Fibroblast of lung (primary cell): ENCODE measurements at regions not wholly inside any gene's neighbourhood (a gene's known extent, or its start where the extent isn't known, plus 50 kb on each side); places are given as distances from the start of the nearest gene placed in this dataset.

ENCODE experiments used
- EZH2 ChIP-seq: IDR thresholded peaks from 2 replicates; pipeline ENCODE4 v1.5.1; 2012; ENCODE audit warnings: low read length, control low read depth, mild to moderate bottlenecking; ENCODE audit errors: missing control alignments
- TF ChIP-seq, protein P1 (sequence below), 2 donors: IDR thresholded peaks in 1 of 2; conservative IDR thresholded peaks in 1 of 2; 1 replicate in 1 of 2; 2 replicates in 1 of 2; pipeline ENCODE4 v1.5.1; 2011 to 2012; ENCODE audit warnings: low read length in 2 of 2, control low read depth in 1 of 2, inconsistent platforms in 1 of 2, low read depth in 1 of 2, mild to moderate bottlenecking in 1 of 2

DNA sequence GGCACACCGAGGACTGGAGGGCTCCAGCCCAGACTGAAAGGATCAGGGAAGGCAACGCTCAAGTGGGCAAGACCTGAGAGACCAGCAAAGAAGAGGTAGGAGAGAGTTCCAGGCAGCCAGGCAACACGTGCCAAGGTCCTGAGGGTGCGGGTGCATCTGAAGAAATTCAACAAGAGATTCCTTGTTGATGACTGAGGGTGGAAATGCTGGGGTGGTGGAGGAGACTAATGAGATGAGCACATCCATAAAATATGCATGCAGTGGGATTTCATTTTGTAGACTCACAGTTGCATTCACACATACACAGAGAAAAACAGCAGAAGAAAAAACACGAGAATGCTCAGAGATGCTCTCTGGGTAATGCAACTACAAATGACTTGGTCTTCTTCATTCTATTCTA is 154.8 kb upstream of the FOXF1 start:
- TF ChIP-seq, protein P1, sequence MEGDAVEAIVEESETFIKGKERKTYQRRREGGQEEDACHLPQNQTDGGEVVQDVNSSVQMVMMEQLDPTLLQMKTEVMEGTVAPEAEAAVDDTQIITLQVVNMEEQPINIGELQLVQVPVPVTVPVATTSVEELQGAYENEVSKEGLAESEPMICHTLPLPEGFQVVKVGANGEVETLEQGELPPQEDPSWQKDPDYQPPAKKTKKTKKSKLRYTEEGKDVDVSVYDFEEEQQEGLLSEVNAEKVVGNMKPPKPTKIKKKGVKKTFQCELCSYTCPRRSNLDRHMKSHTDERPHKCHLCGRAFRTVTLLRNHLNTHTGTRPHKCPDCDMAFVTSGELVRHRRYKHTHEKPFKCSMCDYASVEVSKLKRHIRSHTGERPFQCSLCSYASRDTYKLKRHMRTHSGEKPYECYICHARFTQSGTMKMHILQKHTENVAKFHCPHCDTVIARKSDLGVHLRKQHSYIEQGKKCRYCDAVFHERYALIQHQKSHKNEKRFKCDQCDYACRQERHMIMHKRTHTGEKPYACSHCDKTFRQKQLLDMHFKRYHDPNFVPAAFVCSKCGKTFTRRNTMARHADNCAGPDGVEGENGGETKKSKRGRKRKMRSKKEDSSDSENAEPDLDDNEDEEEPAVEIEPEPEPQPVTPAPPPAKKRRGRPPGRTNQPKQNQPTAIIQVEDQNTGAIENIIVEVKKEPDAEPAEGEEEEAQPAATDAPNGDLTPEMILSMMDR (conservative IDR thresholded peaks at IDR 0.05 in 1 of 2, IDR thresholded peaks at IDR 0.05 in 1 of 2; ENCODE audit: low read depth in 1 of 2, low read length in 2 of 2) = no peak
- no peak for TF ChIP-seq EZH2
